ENCODE measurements at regions not wholly inside any gene's neighbourhood (a gene's known extent, or its start where the extent isn't known, plus 50 kb on each side); places are given as distances from the start of the nearest gene placed in this dataset.
A peak's percentile ranks its signal among the peaks of the same experiment; 100 is the strongest.
"Not testable (repeated sequence)": the region's sequence is repeated elsewhere in the genome, so short reads cannot be mapped to it uniquely, and the experiment has no call there.

- Histone ChIP-seq H3K4me2 (ENCODE audit: low read length) (no peak overlapping the region), H2AK5ac (ENCODE audit: low read length) (no peak overlapping the region), H3K79me1 (ENCODE audit: low read length) (no peaks in the 10 kb centered on the region), H3K9ac (ENCODE audit: low read length) (no peak overlapping the region), H3K56ac (ENCODE audit: low read length) (no peak overlapping the region), H2BK5ac (ENCODE audit: low read length) (no peak overlapping the region), H3K27ac (ENCODE audit: low read depth, low read length) (no peak overlapping the region), H3K4me3 (ENCODE audit: low read length) (no peak overlapping the region), H2BK120ac (ENCODE audit: low read depth, low read length) (no peak overlapping the region), H3K27me3 (ENCODE audit: insufficient read depth, low read length, poor library complexity) (no peaks in the 10 kb centered on the region), H4K8ac (ENCODE audit: low read depth, low read length) (no peak overlapping the region), H3K23ac (ENCODE audit: low read length) (no peak overlapping the region), H3K4me1 (ENCODE audit: control insufficient read depth, low read depth, low read length) (no peaks in the 10 kb centered on the region), H3K36me3 (ENCODE audit: control insufficient read depth, insufficient read depth, low read length) (no peaks in the 10 kb centered on the region), H3K18ac (ENCODE audit: low read length) (no peak overlapping the region), H3K79me2 (ENCODE audit: control insufficient read depth, insufficient read depth, low read length) (peaks cover 2% of the 10 kb centered on the region), H4K5ac (ENCODE audit: low read length) (no peak overlapping the region), H2BK15ac (replicated peaks; ENCODE audit: low read depth) (no peak overlapping the region), H3K4ac (ENCODE audit: low read depth, low read length) (no peak overlapping the region)
- WGBS (ENCODE audit: extremely low coverage, insufficient coverage, low lambda C conversion rate) = no CpG with 5 or more reads among the region's 2 CpGs
- peak; percentile 5 for DNase-seq
Measured at GRCh38 chr14:40955131-40955505, 651.6 kb upstream of the LRFN5 start.

GRCh38 chr14:40954448-40955130 is 652.1 kb upstream of the LRFN5 start:
- H3K79me1 ChIP-seq (ENCODE audit: low read length); H2BK120ac ChIP-seq (ENCODE audit: low read depth, low read length); H2BK15ac ChIP-seq (replicated peaks; ENCODE audit: low read depth); H3K23ac ChIP-seq (ENCODE audit: low read length); H2AK5ac ChIP-seq (ENCODE audit: low read length); H2BK5ac ChIP-seq (ENCODE audit: low read length); H3K79me2 ChIP-seq (ENCODE audit: control insufficient read depth, insufficient read depth, low read length); H3K27ac ChIP-seq (ENCODE audit: low read depth, low read length); H3K4me3 ChIP-seq (ENCODE audit: low read length); H3K4ac ChIP-seq (ENCODE audit: low read depth, low read length); H3K4me1 ChIP-seq (ENCODE audit: control insufficient read depth, low read depth, low read length); H3K18ac ChIP-seq (ENCODE audit: low read length); H3K36me3 ChIP-seq (ENCODE audit: control insufficient read depth, insufficient read depth, low read length); H3K56ac ChIP-seq (ENCODE audit: low read length); H4K5ac ChIP-seq (ENCODE audit: low read length); H3K9ac ChIP-seq (ENCODE audit: low read length); H3K4me2 ChIP-seq (ENCODE audit: low read length); H3K27me3 ChIP-seq (ENCODE audit: insufficient read depth, low read length, poor library complexity); DNase-seq; H4K8ac ChIP-seq (ENCODE audit: low read depth, low read length): not testable (repeated sequence)
- no CpG with 5 or more reads among the region's 34 CpGs for WGBS (ENCODE audit: extremely low coverage, insufficient coverage, low lambda C conversion rate)

- no peak overlapping the region for H3K4me3 ChIP-seq (ENCODE audit: low read length)
- H3K18ac ChIP-seq (ENCODE audit: low read length) = no peak overlapping the region
- no peaks in the 10 kb centered on the region for H3K27me3 ChIP-seq (ENCODE audit: insufficient read depth, low read length, poor library complexity)
- no peaks in the 10 kb centered on the region for H3K36me3 ChIP-seq (ENCODE audit: control insufficient read depth, insufficient read depth, low read length)
- DNase-seq = peak; percentile 63
- no peak overlapping the region for H3K4me2 ChIP-seq (ENCODE audit: low read length)
- no peak overlapping the region for H2BK5ac ChIP-seq (ENCODE audit: low read length)
- no peak overlapping the region for H3K23ac ChIP-seq (ENCODE audit: low read length)
- no peak overlapping the region for H4K8ac ChIP-seq (ENCODE audit: low read depth, low read length)
- no peak overlapping the region for H4K5ac ChIP-seq (ENCODE audit: low read length)
- no peak overlapping the region for H3K27ac ChIP-seq (ENCODE audit: low read depth, low read length)
- no peak overlapping the region for H3K9ac ChIP-seq (ENCODE audit: low read length)
- H2AK5ac ChIP-seq (ENCODE audit: low read length) = no peak overlapping the region
- no peaks in the 10 kb centered on the region for H3K79me1 ChIP-seq (ENCODE audit: low read length)
- WGBS (ENCODE audit: extremely low coverage, insufficient coverage, low lambda C conversion rate) = no CpG with 5 or more reads among the region's 3 CpGs
- H3K4ac ChIP-seq (ENCODE audit: low read depth, low read length) = no peak overlapping the region
- no peaks in the 10 kb centered on the region for H3K4me1 ChIP-seq (ENCODE audit: control insufficient read depth, low read depth, low read length)
- no peak overlapping the region for H2BK15ac ChIP-seq (replicated peaks; ENCODE audit: low read depth)
- H2BK120ac ChIP-seq (ENCODE audit: low read depth, low read length) = no peak overlapping the region
- H3K56ac ChIP-seq (ENCODE audit: low read length) = no peak overlapping the region
- H3K79me2 ChIP-seq (ENCODE audit: control insufficient read depth, insufficient read depth, low read length) = no peaks in the 10 kb centered on the region
Measured at GRCh38 chr14:40944521-40944920, 662.2 kb upstream of the LRFN5 start.

GRCh38 chr14:40936861-40937260 is 669.8 kb upstream of the LRFN5 start:
- WGBS (ENCODE audit: extremely low coverage, insufficient coverage, low lambda C conversion rate) = no CpG with 5 or more reads among the region's 1 CpG

GRCh38 chr14:40920380-40920779 is 686.3 kb upstream of the LRFN5 start:
- Histone ChIP-seq H3K4me2 (ENCODE audit: low read length) (no peak overlapping the region), H2BK120ac (ENCODE audit: low read depth, low read length) (no peak overlapping the region), H3K18ac (ENCODE audit: low read length) (no peak overlapping the region), H2BK15ac (replicated peaks; ENCODE audit: low read depth) (no peak overlapping the region), H3K4me1 (ENCODE audit: control insufficient read depth, low read depth, low read length) (no peaks in the 10 kb centered on the region), H3K27ac (ENCODE audit: low read depth, low read length) (no peak overlapping the region), H4K8ac (ENCODE audit: low read depth, low read length) (no peak overlapping the region), H3K79me1 (ENCODE audit: low read length) (no peaks in the 10 kb centered on the region), H3K56ac (ENCODE audit: low read length) (no peak overlapping the region), H3K79me2 (ENCODE audit: control insufficient read depth, insufficient read depth, low read length) (no peaks in the 10 kb centered on the region), H2AK5ac (ENCODE audit: low read length) (no peak overlapping the region), H3K9ac (ENCODE audit: low read length) (no peak overlapping the region), H3K36me3 (ENCODE audit: control insufficient read depth, insufficient read depth, low read length) (no peaks in the 10 kb centered on the region), H3K23ac (ENCODE audit: low read length) (no peak overlapping the region), H2BK5ac (ENCODE audit: low read length) (no peak overlapping the region), H3K27me3 (ENCODE audit: insufficient read depth, low read length, poor library complexity) (no peaks in the 10 kb centered on the region), H3K4me3 (ENCODE audit: low read length) (no peak overlapping the region), H3K4ac (ENCODE audit: low read depth, low read length) (no peak overlapping the region), H4K5ac (ENCODE audit: low read length) (no peak overlapping the region)
- DNase-seq = no peak

More at GRCh38 chr14:40936861-40937260, 669.8 kb upstream of the LRFN5 start:
- no peak overlapping the region for H4K5ac ChIP-seq (ENCODE audit: low read length)
- no peak overlapping the region for H3K4ac ChIP-seq (ENCODE audit: low read depth, low read length)
- H3K79me2 ChIP-seq (ENCODE audit: control insufficient read depth, insufficient read depth, low read length) = no peaks in the 10 kb centered on the region
- H3K4me2 ChIP-seq (ENCODE audit: low read length) = no peak overlapping the region
- no peak overlapping the region for H3K27ac ChIP-seq (ENCODE audit: low read depth, low read length)
- H2BK5ac ChIP-seq (ENCODE audit: low read length) = no peak overlapping the region
- no peaks in the 10 kb centered on the region for H3K27me3 ChIP-seq (ENCODE audit: insufficient read depth, low read length, poor library complexity)
- H3K23ac ChIP-seq (ENCODE audit: low read length) = no peak overlapping the region
- H2BK15ac ChIP-seq (replicated peaks; ENCODE audit: low read depth) = no peak overlapping the region
- H3K9ac ChIP-seq (ENCODE audit: low read length) = no peak overlapping the region
- no peak overlapping the region for H3K56ac ChIP-seq (ENCODE audit: low read length)
- no peak overlapping the region for H3K4me3 ChIP-seq (ENCODE audit: low read length)
- H3K79me1 ChIP-seq (ENCODE audit: low read length) = no peaks in the 10 kb centered on the region
- H4K8ac ChIP-seq (ENCODE audit: low read depth, low read length) = no peak overlapping the region
- DNase-seq = no peak
- no peak overlapping the region for H2BK120ac ChIP-seq (ENCODE audit: low read depth, low read length)
- H3K4me1 ChIP-seq (ENCODE audit: control insufficient read depth, low read depth, low read length) = no peaks in the 10 kb centered on the region
- H3K36me3 ChIP-seq (ENCODE audit: control insufficient read depth, insufficient read depth, low read length) = no peaks in the 10 kb centered on the region
- no peak overlapping the region for H3K18ac ChIP-seq (ENCODE audit: low read length)
- H2AK5ac ChIP-seq (ENCODE audit: low read length) = no peak overlapping the region

GRCh38 chr14:40911141-40911540 is 695.5 kb upstream of the LRFN5 start:
- peak; percentile 79 for DNase-seq
- Histone ChIP-seq H2BK5ac (ENCODE audit: low read length) (no peak overlapping the region), H2BK120ac (ENCODE audit: low read depth, low read length) (no peak overlapping the region), H3K79me2 (ENCODE audit: control insufficient read depth, insufficient read depth, low read length) (no peaks in the 10 kb centered on the region), H3K4me3 (ENCODE audit: low read length) (no peak overlapping the region), H3K4ac (ENCODE audit: low read depth, low read length) (no peak overlapping the region), H3K56ac (ENCODE audit: low read length) (no peak overlapping the region), H3K18ac (ENCODE audit: low read length) (no peak overlapping the region), H3K27ac (ENCODE audit: low read depth, low read length) (no peak overlapping the region), H4K5ac (ENCODE audit: low read length) (no peak overlapping the region), H3K9ac (ENCODE audit: low read length) (no peak overlapping the region), H3K36me3 (ENCODE audit: control insufficient read depth, insufficient read depth, low read length) (no peaks in the 10 kb centered on the region), H2BK15ac (replicated peaks; ENCODE audit: low read depth) (no peak overlapping the region), H4K8ac (ENCODE audit: low read depth, low read length) (no peak overlapping the region), H3K23ac (ENCODE audit: low read length) (no peak overlapping the region), H3K4me2 (ENCODE audit: low read length) (no peak overlapping the region), H3K4me1 (ENCODE audit: control insufficient read depth, low read depth, low read length) (no peaks in the 10 kb centered on the region), H3K27me3 (ENCODE audit: insufficient read depth, low read length, poor library complexity) (no peaks in the 10 kb centered on the region), H2AK5ac (ENCODE audit: low read length) (no peak overlapping the region), H3K79me1 (ENCODE audit: low read length) (no peaks in the 10 kb centered on the region)
- no CpG with 5 or more reads among the region's 4 CpGs for WGBS (ENCODE audit: extremely low coverage, insufficient coverage, low lambda C conversion rate)

All from mesendoderm (in vitro differentiated cells).